ENCODE measurements at regions not wholly inside any gene's neighbourhood (a gene's known extent, or its start where the extent isn't known, plus 50 kb on each side); places are given as distances from the start of the nearest gene placed in this dataset.

DNA sequence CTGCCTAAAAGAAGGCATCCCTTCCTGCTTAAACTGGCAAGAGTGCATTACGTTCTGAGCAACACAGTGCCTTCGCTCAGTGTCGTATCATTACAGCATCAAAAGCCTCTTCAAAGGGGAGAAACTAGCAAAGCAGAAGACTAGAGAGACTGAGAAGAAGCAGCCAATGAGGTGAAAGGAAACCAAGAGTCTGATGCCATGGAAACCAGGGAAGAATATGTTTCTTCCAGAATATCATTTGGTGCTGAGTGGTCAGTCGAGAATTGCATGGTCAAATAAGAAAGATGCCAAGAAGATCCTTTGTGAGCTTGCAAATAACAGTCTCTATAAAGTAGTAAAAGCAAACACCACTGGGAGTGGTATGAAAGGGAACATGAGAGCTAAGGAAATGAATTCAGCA, 312.1 kb upstream of the CHST9 start:
- H3K27me3 ChIP-seq (ENCODE audit: control insufficient read depth, insufficient read depth, low read length), result no peaks in the 10 kb centered on the region
- TF ChIP-seq, protein P1, sequence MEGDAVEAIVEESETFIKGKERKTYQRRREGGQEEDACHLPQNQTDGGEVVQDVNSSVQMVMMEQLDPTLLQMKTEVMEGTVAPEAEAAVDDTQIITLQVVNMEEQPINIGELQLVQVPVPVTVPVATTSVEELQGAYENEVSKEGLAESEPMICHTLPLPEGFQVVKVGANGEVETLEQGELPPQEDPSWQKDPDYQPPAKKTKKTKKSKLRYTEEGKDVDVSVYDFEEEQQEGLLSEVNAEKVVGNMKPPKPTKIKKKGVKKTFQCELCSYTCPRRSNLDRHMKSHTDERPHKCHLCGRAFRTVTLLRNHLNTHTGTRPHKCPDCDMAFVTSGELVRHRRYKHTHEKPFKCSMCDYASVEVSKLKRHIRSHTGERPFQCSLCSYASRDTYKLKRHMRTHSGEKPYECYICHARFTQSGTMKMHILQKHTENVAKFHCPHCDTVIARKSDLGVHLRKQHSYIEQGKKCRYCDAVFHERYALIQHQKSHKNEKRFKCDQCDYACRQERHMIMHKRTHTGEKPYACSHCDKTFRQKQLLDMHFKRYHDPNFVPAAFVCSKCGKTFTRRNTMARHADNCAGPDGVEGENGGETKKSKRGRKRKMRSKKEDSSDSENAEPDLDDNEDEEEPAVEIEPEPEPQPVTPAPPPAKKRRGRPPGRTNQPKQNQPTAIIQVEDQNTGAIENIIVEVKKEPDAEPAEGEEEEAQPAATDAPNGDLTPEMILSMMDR (IDR thresholded peaks at IDR 0.05; ENCODE audit: insufficient read depth, low read length, severe bottlenecking), result no peak
- no peak for DNase-seq (ENCODE audit: low read depth)
- H3K36me3 ChIP-seq (ENCODE audit: control insufficient read depth, insufficient read depth, low read length), result no peaks in the 10 kb centered on the region
- no peak for FAIRE-seq
- no peak overlapping the region for H3K4me3 ChIP-seq (ENCODE audit: low read depth, low read length)

DNA sequence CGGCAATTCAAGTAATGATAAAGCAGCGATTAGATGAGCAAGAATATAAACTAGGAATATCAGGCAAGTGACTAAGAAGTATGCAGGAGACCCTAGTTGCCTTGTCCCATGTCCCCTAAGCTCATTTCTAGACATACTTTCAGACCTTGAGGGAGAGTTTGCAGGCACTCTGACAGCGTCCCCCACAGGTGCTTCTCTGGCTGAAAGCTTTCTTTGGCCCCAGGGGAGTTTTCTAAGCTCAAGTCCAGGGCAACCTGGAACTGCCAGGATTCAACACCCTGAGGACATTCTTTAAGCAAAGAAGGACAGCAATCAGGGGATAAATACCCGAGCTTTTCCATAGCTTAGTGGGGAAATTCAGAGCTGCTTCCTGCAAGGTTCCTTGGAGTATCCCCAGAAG, 308.1 kb upstream of the CHST9 start:
- H3K27me3 ChIP-seq (ENCODE audit: control insufficient read depth, insufficient read depth, low read length), result no peaks in the 10 kb centered on the region

GRCh38 chr18:27491772-27492171, 306.7 kb upstream of the CHST9 start:
- no peaks in the 10 kb centered on the region for H3K36me3 ChIP-seq (ENCODE audit: control insufficient read depth, insufficient read depth, low read length)
- TF ChIP-seq, protein P1 (IDR thresholded peaks at IDR 0.05; ENCODE audit: insufficient read depth, low read length, severe bottlenecking), result no peak
- no peak overlapping the region for H3K4me3 ChIP-seq (ENCODE audit: low read depth, low read length)
- H3K27me3 ChIP-seq (ENCODE audit: control insufficient read depth, insufficient read depth, low read length), result no peaks in the 10 kb centered on the region
- FAIRE-seq, result no peak
- DNase-seq (ENCODE audit: low read depth), result no peak

More for the DNA sequence above, 308.1 kb upstream of the CHST9 start:
- Histone ChIP-seq H3K4me3 (ENCODE audit: low read depth, low read length) (no peak overlapping the region), H3K36me3 (ENCODE audit: control insufficient read depth, insufficient read depth, low read length) (no peaks in the 10 kb centered on the region)
- no peak for FAIRE-seq
- no peak for DNase-seq (ENCODE audit: low read depth)
- TF ChIP-seq, protein P1 (IDR thresholded peaks at IDR 0.05; ENCODE audit: insufficient read depth, low read length, severe bottlenecking), result no peak

GRCh38 chr18:27483276-27483675, 298.2 kb upstream of the CHST9 start:
- Histone ChIP-seq H3K36me3 (ENCODE audit: control insufficient read depth, insufficient read depth, low read length) (no peaks in the 10 kb centered on the region), H3K4me3 (ENCODE audit: low read depth, low read length) (no peak overlapping the region), H3K27me3 (ENCODE audit: control insufficient read depth, insufficient read depth, low read length) (no peaks in the 10 kb centered on the region)
- FAIRE-seq (no peak), DNase-seq (ENCODE audit: low read depth) (no peak)
- TF ChIP-seq, protein P1 (IDR thresholded peaks at IDR 0.05; ENCODE audit: insufficient read depth, low read length, severe bottlenecking), result no peak

DNA sequence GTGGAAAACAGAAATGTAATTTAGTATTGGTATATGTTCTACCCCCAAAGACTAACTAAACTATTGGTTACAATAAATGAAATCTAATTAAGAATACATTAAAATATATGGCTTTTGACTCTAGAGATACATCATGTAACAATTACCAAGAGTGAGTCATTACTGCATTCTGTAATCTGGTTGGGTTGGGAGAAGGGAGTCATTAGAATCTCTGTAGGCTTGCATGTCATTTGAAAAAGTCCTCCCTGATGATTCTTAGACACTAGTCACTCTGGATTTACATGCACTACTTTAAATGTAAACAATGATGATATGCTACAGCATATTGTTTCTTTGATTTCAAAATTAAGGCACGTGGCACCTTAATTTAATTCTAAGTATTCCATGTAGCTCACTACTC, 293.4 kb upstream of the CHST9 start:
- DNase-seq (ENCODE audit: low read depth) (peak; percentile 26), FAIRE-seq (no peak)
- TF ChIP-seq, protein P1 (IDR thresholded peaks at IDR 0.05; ENCODE audit: insufficient read depth, low read length, severe bottlenecking), result no peak
- Histone ChIP-seq H3K36me3 (ENCODE audit: control insufficient read depth, insufficient read depth, low read length) (no peaks in the 10 kb centered on the region), H3K4me3 (ENCODE audit: low read depth, low read length) (no peak overlapping the region), H3K27me3 (ENCODE audit: control insufficient read depth, insufficient read depth, low read length) (no peaks in the 10 kb centered on the region)

DNA sequence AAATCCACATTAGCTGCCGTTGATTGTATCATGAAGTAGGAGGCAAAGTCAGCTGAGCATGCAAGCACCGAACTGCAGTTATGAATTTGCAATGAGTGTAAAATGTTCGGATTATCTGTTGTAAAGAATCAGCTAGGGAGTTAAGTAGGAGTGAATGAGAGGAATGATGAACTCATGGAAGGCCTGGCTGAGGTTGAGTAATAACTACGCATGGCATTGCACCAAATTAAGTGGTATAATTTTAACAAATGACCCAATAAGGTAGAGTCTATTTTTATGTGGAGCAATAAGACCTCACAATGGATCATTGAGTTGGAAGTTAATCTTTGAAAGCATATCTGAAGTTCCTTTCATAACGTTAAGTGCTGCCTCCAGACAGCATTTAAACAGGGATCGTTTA, 288.2 kb upstream of the CHST9 start:
- no peak for DNase-seq (ENCODE audit: low read depth)
- Histone ChIP-seq H3K36me3 (ENCODE audit: control insufficient read depth, insufficient read depth, low read length) (no peaks in the 10 kb centered on the region), H3K27me3 (ENCODE audit: control insufficient read depth, insufficient read depth, low read length) (no peaks in the 10 kb centered on the region), H3K4me3 (ENCODE audit: low read depth, low read length) (no peak overlapping the region)
- TF ChIP-seq, protein P1 (IDR thresholded peaks at IDR 0.05; ENCODE audit: insufficient read depth, low read length, severe bottlenecking), result no peak
- FAIRE-seq, result no peak

Data from bronchial epithelial cell (primary cell).